ENCODE measurements at regions not wholly inside any gene's neighbourhood (a gene's known extent, or its start where the extent isn't known, plus 50 kb on each side); places are given as distances from the start of the nearest gene placed in this dataset.

- no peaks in the 10 kb centered on the region for H3K4me1 ChIP-seq (ENCODE audit: control insufficient read depth, insufficient read depth, low read length)
- no peaks in the 10 kb centered on the region for H3K9me3 ChIP-seq (ENCODE audit: control insufficient read depth, low read length)
- no peaks in the 10 kb centered on the region for H3K9me3 Mint-ChIP-seq
- peak; percentile 86 for TF ChIP-seq CTCF (conservative IDR thresholded peaks at IDR 0.05)
- H3K36me3 Mint-ChIP-seq (ENCODE audit: low read depth), result no peaks in the 10 kb centered on the region
- 18 to 33% methylated on average over 8 to 10 of the region's 10 CpGs for WGBS, 2 experiments (ENCODE audit: insufficient coverage in 1 of 2, insufficient read length in 1 of 2)
- no peak overlapping the region for H3K27ac ChIP-seq (ENCODE audit: low read depth, low read length)
- H3K4me1 Mint-ChIP-seq, result peaks cover 4% of the 10 kb centered on the region
- H3K4me3 ChIP-seq (ENCODE audit: low read length), result no peak overlapping the region
- no peaks in the 10 kb centered on the region for H3K36me3 ChIP-seq (ENCODE audit: control insufficient read depth, insufficient read depth, low read length)
- DNase-seq, result peak; percentile 94
- no peaks in the 10 kb centered on the region for H3K27me3 ChIP-seq (ENCODE audit: control insufficient read depth, insufficient read depth, low read length, poor library complexity, severe bottlenecking)
- H3K27me3 Mint-ChIP-seq (ENCODE audit: insufficient read depth), result peaks cover 22% of the 10 kb centered on the region
- H3K9ac ChIP-seq (ENCODE audit: extremely low read depth, low read length, poor library complexity, severe bottlenecking), result no peak overlapping the region
- no peak overlapping the region for H3K27ac Mint-ChIP-seq
- no peak overlapping the region for H3K4me3 Mint-ChIP-seq
Measured at GRCh38 chr14:56491299-56492285, 88.0 kb upstream of the TMEM260 start.

GRCh38 chr14:56494167-56494566 lies 85.4 kb upstream of the TMEM260 start:
- H3K4me3 ChIP-seq (ENCODE audit: low read length), result no peak overlapping the region
- no peak overlapping the region for H3K27ac ChIP-seq (ENCODE audit: low read depth, low read length)
- H3K27me3 Mint-ChIP-seq (ENCODE audit: insufficient read depth), result peaks cover 25% of the 10 kb centered on the region
- H3K4me3 Mint-ChIP-seq, result no peak overlapping the region
- H3K9me3 ChIP-seq (ENCODE audit: control insufficient read depth, low read length), result no peaks in the 10 kb centered on the region
- H3K4me1 ChIP-seq (ENCODE audit: control insufficient read depth, insufficient read depth, low read length), result no peaks in the 10 kb centered on the region
- DNase-seq, result no peak
- H3K27ac Mint-ChIP-seq, result no peak overlapping the region
- no peaks in the 10 kb centered on the region for H3K36me3 ChIP-seq (ENCODE audit: control insufficient read depth, insufficient read depth, low read length)
- WGBS, 2 experiments (ENCODE audit: insufficient coverage in 1 of 2, insufficient read length in 1 of 2), result 91% methylated on average over 3 of the region's 3 CpGs
- H3K9me3 Mint-ChIP-seq, result no peaks in the 10 kb centered on the region
- no peaks in the 10 kb centered on the region for H3K27me3 ChIP-seq (ENCODE audit: control insufficient read depth, insufficient read depth, low read length, poor library complexity, severe bottlenecking)
- no peak for TF ChIP-seq CTCF (conservative IDR thresholded peaks at IDR 0.05)
- H3K4me1 Mint-ChIP-seq, result peaks cover 4% of the 10 kb centered on the region
- H3K36me3 Mint-ChIP-seq (ENCODE audit: low read depth), result no peaks in the 10 kb centered on the region
- H3K9ac ChIP-seq (ENCODE audit: extremely low read depth, low read length, poor library complexity, severe bottlenecking), result no peak overlapping the region

- Histone ChIP-seq H3K4me1 (ENCODE audit: control insufficient read depth, insufficient read depth, low read length) (peaks cover 7% of the 10 kb centered on the region), H3K27ac (ENCODE audit: low read depth, low read length) (no peak overlapping the region), H3K9me3 (ENCODE audit: control insufficient read depth, low read length) (no peaks in the 10 kb centered on the region), H3K36me3 (ENCODE audit: control insufficient read depth, insufficient read depth, low read length) (no peaks in the 10 kb centered on the region), H3K27me3 (ENCODE audit: control insufficient read depth, insufficient read depth, low read length, poor library complexity, severe bottlenecking) (no peaks in the 10 kb centered on the region), H3K9ac (ENCODE audit: extremely low read depth, low read length, poor library complexity, severe bottlenecking) (no peak overlapping the region), H3K4me3 (ENCODE audit: low read length) (no peak overlapping the region)
- Mint-ChIP-seq H3K36me3 (ENCODE audit: low read depth) (no peaks in the 10 kb centered on the region), H3K27ac (no peak overlapping the region), H3K4me1 (peaks cover 21% of the 10 kb centered on the region), H3K4me3 (no peak overlapping the region), H3K27me3 (ENCODE audit: insufficient read depth) (peaks cover 25% of the 10 kb centered on the region), H3K9me3 (no peaks in the 10 kb centered on the region)
- DNase-seq, result no peak
- TF ChIP-seq CTCF (conservative IDR thresholded peaks at IDR 0.05), result no peak
- WGBS, 2 experiments (ENCODE audit: insufficient coverage in 1 of 2, insufficient read length in 1 of 2), result 99 to 100% methylated on average over 2 to 3 of the region's 3 CpGs
Measured at GRCh38 chr14:56498112-56498511, 81.5 kb upstream of the TMEM260 start.

Data from endodermal cell (in vitro differentiated cells).